IPS DF 4.7 (cell line): ENCODE measurements at regions not wholly inside any gene's neighbourhood (a gene's known extent, or its start where the extent isn't known, plus 50 kb on each side); places are given as distances from the start of the nearest gene placed in this dataset.

Experiments used
- DNase-seq: peaks from one replicate; pipeline ENCODE4 v3.0.0-alpha.2; 2013; ENCODE audit warnings: low spot score; ENCODE audit errors: extremely low read depth

DNA sequence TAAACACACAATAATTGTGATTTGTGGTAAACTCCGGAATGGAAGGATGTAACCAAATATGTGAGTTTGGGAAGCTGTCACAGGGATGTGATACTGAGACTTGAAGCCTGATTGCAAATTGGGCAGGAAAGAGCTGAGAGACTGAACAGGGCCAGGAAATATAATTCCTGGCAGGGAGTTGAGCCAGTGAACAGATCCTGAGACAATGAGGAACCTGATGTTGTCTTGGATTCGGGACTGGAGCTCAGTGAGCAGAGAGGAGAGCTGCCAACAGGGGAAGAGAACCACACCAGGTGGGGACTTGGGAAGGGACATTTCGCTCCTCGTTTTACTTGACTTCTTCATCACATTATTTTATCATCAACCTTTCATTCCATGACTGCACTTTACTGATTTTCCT is 386.0 kb downstream of the TLL1 start:
- no peak for DNase-seq

DNA sequence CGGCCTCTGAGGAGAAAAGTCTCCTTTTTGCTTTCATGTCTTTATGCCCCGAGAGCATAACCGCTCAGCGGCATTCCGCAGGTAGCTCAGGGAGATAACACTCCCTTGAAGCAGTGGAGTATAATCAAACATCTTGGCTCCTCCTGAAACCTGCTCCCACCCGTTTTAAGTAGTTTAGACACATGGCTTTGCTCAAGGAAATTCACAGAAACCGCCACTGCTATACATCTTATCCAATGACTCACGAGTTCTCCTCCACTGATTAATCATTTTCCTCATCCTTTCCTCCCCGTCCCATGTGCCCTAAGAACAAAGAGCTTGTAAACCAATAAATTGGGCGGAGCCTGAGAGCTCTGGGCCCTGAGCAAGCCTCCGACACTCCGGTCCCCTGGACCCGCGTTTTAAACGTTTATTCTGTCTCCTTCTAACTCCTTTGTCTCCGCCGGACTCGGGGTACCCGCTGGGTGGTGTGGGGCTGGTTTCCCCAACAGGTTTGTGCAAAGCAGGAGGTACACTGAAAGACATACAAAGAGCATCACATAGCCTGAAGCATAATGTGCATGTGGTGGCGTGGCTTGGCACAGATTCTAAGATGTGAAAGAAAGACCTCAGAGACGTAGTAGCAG is 401.2 kb downstream of the TLL1 start:
- no peak for DNase-seq

DNA sequence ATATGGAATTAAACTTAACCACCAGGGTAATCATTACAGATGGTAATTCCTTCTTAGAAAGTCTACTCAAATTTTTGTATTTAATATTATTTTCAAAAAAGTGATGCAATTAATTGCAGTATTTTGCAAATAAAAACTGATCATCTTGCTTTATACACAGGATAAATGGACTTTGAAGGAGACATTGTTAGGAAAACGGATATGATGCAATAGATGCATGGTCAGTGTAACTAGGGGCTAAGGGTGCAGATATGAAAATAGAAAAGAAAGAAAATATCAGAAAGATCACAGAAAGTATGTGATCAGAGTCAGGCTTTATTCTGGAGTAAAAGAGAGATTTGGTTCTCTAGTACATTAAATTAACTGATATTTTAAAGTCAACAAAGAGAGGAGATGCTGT is 401.7 kb downstream of the TLL1 start:
- DNase-seq = no peak

DNA sequence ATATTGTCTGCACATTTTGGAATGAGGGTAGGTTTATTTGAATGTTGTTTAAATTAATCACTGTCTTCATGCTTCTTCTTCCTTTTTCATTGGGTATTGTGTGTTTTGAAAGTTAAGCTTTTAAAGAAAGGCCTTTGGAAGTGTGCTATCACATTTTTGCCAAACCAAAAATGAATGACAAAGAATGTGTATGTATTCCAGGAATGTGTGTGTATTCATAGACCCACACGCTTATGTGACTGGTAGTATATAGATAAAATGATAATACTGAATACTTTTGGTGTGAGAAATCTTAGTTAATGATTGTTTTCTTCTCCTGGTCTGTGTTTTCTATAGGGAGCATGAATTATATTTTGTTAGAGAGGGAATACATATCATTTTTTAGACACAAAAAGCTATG is 404.4 kb downstream of the TLL1 start:
- DNase-seq = no peak

DNA sequence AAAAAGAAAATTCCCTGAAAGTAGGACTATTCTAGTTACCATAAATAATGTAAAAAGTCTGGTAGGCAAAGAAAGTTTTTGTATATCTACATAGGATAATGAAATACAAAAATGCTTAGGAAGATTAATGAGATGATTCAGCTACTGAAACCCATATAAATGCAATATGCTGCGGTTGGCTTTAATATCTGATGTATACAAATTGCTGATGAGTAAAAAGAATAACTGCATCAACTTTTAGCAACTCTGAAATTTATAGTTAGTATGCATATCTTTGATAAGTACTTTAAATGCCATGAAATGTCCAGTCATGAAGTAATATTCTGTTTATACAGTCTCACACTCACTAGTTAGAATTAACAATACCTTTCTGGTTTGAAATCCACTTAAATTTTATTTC is 404.8 kb downstream of the TLL1 start:
- no peak for DNase-seq

DNA sequence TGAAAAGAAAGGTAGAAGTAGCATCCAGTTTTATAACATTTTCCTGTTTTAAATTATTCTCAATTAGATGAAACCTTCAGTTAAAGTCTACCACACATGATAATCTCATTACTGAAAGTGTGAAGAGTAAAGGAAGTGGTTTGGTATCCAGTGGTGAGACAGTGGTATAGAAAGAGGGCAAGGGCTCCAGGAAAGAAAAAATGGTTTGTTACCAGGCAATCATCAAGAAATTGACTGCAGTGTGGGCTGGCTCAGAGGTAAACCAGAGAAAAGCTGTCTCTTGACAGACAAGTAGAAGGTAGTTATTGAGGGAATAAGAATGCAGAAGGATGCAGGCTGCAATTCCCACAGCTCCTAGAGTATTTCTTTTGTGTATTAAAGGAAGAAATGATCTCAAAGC is 406.2 kb downstream of the TLL1 start:
- no peak for DNase-seq

DNA sequence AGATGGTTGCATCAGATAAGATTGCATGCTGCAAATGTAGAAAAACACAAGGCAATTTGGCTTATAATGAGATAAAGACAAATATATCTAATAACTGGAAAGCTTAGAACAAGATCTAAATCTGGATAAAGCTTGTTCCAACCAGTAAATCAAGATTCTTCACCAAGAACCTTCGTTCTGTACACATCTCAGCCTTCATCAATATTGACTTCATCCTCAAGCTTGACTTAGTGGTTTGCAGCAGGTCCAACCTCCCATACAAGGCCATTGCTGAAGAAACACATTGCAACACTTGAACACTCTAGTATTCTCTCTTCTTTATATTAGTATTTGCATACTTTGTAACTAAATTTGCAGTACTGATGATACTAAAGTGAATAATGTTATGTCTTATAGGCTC is 407.6 kb downstream of the TLL1 start:
- no peak for DNase-seq

DNA sequence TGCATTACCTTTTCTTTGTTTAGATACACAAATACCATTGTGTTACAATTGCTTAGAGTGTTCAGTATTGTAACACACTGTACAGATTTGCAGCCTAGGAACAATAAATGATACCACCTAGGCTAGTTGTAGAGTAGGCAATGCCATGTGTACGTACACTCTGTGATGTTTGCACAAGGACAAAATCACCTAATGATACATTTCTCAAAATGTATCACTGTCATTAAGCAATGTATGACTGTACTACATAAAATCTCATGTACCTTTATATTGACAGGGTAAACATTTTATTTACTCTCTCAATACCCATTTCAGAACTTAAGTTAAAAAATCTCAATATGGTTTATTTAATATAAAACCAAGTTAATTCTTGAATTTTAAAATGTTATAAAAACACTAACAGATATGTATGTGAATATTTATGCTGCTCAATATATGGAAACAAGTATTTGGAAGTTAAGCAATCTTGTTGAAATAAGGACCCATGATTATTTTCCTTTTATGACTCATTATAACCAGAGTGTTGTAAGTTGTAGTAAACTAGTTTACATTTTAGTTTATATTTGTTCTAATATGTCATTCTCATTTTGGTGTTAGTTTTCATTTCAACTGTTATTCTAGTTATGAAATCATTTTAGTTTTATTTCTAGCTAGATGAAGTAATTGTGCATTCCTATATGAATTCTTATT is 409.2 kb downstream of the TLL1 start:
- DNase-seq = no peak

DNA sequence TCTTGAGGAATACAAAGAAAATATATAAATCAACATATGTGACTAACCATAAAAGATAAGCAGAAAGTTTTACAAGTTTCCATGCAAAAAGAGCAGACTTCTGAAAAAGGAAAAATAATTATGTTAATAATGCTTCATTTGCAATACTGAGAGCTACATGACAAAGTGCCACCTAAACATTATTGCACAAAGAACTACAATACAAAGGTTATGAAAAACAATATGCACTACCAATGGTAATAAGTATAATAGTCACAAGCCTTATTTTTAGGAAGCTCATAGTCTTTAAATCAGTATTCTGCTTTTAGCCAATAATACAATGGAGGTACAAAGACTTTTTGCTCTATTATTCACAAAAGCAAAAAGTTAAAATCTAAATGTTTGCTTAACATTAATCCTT is 411.2 kb downstream of the TLL1 start:
- DNase-seq = no peak

DNA sequence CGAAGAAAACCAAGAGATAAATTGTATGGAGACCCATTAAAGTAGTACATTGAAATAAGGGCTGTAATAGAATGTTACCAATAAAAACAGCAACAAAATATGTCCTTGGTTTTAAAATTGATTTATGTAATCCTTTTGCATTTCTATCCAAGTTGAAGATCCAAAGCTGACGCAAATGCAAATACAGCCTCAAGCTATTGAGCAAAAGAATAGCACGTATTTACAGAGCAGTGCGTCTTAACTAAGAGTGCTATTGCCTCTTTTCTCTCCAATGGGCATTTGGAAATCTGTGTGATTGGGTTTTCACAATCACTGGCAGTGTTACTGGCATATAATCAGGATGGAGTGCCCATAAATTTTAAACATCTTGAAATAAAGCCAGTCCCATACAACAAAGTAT is 417.4 kb downstream of the TLL1 start:
- DNase-seq = no peak

DNA sequence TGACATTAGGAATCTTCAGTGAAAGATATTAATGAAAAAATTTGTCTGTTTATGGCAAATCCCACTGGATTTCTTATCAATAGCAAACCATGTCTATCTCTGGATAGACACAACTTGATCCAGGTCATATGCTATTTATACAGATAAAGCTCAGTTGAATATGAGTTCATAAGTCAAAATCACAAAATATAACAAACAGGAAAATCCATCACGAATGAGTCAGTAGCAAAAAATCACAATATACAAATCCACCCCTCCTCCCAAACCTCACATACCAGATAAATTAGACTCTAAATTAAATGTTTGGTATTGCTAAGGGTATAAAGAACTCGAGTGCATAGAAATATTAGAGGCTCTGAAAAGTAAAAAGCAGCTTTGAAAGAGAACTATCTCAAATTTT is 420.5 kb downstream of the TLL1 start:
- no peak for DNase-seq

DNA sequence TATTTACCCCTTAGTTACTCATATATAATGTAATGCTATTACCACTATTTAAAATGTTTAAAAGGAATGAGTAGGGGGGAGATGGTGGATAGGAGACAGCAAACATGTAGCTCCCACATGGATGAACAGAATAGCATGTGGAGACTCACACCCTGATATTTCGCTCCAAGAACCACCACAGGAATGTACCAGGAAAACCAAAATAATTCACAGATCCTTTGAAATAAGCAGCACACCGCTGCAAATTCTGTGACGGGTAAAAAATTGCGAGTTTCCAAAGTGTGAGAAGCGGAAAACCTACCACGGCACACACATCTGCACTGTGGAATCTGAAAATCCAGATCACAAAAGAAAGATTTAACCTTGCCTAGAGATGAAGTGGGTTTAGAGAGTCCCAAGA is 428.2 kb downstream of the TLL1 start:
- DNase-seq = no peak

DNA sequence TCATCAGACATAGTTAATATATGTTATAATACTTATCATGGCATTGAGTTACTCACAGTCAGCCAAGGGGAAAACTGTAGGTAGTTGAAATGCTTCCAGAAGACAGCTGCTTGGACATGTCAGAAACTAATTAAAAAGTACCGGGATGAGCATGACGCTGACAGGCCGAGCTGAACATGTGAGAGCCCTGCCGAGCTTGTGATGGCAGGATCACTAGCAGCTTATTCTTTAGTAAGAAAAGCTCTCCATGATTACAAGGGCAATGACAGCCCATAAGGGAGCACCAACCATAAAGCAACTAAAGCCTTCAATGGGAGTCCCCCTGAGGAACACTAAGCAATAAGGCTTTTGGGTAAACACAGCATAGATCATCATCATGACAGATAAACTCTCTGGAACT is 435.6 kb downstream of the TLL1 start:
- DNase-seq = no peak

DNA sequence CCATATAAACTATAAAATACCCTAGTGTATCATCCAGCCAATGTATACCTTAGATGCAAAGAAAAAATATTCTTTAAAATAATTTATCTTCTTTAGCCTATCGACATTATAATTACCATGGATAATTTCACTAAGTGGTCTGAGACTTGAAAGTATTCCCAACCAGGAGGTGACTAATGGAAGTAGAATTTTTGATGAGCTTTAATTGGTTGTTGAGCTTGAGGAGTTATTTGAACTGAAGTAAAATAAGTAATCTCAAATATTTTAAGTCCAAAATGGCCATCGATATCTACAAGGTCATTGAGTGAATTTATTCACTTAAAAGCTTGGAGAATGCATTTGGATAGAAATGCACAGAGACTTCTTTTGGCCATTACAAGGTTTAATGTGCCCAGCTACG is 436.2 kb downstream of the TLL1 start:
- DNase-seq = no peak

DNA sequence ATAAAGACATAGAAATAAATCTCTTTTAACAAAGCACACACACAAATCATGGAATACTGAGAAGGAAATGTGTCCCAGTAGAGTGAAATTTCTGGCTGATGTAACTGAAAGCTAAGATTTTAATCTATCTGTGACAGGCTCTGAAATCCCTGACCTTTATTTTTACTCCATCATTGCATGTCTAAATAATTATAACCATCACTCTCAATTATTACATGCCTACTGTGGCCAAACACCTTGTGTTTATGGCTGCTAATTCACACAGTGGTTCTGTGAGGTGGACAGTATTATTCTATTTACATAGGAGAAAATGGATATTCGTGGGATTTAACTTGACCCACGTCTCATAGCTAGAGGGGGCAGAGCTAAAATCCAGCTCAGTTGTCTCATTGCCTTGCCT is 438.1 kb downstream of the TLL1 start:
- no peak for DNase-seq

DNA sequence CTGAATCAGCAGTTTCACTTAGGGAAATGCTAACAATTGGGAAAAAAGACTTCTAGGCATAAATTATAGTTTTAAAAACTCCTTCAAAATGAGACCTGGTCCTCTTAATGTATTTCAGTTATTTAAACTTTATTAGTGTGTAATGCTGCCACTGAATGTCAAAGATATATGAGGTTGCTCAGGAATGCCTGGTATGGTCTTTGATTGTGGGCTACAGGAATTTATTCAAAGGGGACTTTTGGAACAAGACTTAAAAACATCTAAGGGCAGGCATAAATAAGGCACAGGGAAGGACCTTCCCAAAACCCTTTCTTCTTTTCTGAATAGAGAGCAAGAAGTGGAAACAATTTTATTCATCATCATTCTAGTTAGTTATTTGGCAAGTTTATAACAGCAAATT is 439.1 kb downstream of the TLL1 start:
- DNase-seq = no peak

DNA sequence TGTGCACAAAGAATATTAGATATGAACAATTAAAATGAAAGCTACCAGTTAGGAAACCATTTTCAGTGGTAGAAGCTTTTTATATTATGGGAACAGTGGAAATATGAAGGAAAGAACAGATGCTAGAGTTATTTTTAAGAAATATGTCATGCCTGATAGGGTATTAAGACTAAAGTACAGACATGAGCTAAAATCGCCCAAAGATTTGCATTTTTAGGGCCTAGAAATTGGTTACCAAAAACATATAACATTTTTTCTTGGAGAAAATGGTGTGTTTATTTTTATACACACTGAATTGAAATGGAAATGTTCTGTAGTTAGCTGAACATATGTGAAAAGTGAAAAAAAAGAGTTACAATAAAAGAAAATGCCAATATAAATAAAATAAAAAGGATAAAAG is 441.9 kb downstream of the TLL1 start:
- DNase-seq = no peak

DNA sequence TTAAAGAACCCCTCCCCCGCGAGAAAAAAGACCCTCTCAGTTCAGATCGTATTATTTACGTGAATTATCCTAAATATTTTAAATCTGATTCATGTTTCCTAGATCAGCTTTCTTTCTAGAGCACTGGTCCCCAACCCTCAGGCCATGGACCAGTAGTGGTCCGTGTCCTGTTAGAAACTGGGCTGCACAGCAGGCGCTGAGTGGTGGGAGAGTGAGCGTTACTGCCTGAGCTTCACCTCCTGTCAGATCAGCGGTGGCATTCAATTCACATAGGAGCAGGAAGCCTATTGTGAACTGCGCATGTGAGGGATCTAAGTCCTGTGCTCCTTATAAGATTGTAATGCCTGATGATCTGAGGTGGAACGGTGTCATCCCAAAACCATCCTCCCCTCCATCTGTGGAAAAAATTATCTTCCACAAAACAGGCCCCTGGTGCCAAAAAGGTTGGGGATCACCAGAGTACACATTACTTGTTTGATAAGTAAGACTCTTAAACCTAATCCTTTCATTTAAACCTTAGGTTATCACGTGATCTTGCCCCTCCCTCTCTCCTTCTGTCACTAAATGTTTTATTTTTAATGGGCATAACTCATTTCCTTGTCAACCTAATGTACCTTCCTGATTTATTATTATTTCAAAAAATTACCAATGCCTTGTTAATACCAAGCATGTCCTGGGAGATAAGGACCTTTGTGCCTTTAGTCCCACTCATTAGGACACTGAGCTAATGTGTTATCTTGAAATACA is 442.9 kb downstream of the TLL1 start:
- DNase-seq = no peak

DNA sequence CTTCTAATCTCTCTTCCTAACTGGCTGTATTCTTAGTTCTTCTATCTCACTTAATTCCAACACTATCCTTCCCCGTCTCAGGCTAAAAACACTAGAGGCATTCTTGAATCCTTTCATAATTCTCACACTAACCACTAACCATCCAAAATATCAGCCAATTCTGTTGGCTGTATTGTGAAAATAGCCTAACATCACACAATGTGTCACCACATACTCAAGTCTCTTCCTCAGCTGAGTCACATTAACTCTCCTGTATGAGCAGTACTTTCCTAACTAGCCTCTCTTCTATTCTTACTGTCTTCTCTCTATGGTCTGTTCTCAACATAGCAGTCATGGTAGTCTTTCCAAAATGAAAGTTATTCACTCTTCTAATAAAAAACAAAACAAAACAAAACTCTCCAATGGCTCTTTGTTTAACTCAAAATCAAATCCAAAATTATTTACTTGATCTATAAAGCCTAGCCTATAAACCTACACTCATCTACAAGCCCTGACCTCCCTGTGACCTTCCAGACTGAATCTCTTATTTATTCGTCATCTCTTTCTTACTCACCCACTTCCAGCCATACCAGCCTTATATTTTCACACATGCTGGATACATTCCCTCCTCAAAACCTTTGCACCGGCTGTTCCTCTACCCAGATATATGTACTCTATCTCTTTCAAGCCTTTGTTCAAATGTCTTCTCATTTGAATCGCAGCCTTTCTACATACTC is 445.9 kb downstream of the TLL1 start:
- no peak for DNase-seq

DNA sequence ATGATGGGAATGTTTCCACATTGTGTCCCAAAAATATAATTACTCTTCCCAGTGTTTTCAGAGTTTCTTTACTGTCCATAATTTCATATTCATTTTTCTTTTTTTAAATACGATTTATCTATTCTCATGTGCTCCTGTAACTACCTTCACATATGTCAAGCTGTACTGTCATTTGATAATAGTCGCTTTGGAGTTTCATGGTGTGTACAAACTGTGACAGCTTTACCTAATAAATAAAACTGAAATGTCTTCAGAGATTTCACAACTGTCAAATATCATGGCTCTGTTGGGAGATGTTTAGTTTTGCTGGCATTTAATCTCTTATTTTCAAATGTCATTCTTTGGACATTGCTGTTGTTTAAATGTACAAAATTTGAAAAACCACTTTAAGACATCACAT is 450.2 kb downstream of the TLL1 start:
- no peak for DNase-seq

DNA sequence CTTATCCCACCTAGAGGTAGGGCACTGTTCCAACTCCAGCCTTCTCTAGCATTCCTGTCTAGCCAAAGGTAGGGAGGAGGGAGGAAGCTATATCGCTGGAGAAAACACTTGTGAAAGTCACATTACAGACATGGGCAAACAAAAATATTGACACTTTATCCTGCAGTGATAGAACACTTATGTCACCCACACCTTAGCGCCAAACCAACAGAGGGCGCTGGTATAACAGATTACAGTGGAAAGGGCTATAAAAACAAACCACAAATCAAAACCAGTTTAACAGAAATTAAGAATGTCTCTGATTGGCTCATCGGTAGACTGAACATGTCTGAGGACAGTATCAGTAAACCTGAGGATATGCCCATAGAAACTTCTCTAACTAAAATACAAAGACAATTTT is 451.3 kb downstream of the TLL1 start:
- DNase-seq = peak; percentile 30

DNA sequence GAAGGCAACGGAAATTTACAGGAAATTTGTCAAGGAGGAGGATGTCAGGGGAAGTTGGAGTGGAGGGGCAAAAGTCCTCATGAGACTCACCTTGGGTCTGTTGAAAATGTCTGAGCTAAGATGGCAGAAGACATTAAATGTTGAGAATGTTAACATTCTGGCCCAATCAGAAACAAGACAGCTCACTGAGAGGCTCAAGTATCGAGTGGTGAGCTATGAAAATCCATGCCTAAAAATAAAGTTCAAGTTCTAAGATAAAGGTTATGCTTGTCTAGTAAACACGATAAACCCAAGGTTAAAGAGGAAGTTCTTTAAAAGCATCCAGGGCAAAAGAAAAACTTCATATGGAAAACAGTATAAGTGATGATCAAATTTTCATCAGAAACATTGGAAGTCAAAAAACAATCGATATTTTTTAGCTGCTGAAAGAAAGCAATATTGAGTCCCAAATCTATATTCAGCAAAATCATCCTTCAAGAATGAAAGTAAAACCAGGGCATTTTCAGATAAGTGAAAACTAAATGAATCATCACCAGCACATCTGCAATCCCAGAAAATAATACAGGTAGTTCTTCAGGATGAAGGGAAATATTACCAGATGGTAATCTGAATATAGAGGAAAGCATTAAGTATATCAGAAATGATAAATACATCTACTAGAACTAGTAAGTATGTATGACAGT is 462.4 kb downstream of the TLL1 start:
- DNase-seq = no peak
